GM19467 (cell line): ENCODE measurements at regions not wholly inside any gene's neighbourhood (a gene's known extent, or its start where the extent isn't known, plus 50 kb on each side); places are given as distances from the start of the nearest gene placed in this dataset.
"Not testable (repeated sequence)": the region's sequence is repeated elsewhere in the genome, so short reads cannot be mapped to it uniquely, and the experiment has no call there.

Experiments
- ATAC-seq: cut with Tn5 transposase; IDR thresholded peaks from one replicate; pipeline ENCODE4 v1.9.1; 2021; ENCODE audit warnings: mild to moderate bottlenecking, moderate library complexity; ENCODE audit not compliant: unreplicated experiment

DNA sequence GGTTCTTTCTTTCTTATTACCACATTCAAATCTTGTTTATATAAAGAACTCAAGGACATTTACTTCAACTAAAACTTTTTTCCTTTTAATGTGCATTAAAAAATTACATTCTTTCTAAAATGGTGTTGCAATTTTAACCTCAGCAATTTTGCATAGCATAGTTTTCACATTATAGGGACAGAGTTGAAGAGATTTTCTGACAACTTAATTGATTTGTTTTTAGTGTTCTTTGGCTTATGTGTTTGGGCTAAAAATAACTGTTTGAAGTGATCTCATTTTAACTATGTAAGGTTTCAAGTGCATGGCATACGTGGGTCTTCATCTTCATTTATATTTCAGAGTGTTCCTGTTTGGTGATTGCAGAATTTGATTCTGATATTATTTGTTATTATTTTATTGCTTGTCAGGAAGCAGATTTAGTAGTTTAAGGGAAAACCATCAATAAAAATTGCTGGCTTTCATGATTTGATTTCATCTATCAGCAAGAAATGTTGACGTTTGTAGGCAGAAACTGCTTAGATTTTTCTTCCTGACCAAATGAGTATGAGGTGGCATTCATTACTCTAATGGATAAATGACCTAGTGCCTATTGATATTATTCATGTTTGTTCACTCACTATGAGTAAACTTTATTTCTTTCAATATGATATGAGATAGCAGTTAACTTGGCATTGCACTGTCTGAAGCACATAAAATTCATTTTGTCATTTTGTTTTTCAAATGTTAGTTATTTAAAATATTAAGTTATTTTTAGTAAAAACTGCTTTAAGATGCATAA lies 398.4 kb downstream of the NUP35 start:
- no peak for ATAC-seq

DNA sequence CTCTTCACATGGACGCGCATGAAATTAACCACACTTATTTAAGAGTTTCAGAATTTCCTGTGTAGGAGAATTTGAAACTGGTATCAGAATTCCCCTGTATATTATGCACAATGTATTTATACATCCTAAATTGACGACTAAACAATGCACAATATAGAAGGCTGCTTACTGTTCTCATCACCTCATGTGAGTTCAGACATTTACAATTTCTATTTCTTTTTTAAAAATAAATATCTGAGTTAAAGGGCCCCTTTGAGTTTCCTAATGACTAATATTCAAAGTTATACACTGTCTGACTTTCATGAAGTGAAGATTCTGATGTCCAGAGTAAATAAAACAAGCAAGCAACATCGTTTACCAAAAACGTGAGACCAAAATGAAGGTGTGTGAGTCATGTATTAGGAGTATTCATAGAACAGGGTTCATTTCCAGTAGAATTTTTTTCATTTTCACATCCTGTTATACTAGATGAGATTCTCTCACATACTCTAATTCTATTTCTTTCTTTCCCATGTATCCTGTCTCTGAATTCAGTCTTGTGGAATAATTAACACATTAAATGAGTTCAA lies 406.2 kb downstream of the NUP35 start:
- ATAC-seq = peak; percentile 57

DNA sequence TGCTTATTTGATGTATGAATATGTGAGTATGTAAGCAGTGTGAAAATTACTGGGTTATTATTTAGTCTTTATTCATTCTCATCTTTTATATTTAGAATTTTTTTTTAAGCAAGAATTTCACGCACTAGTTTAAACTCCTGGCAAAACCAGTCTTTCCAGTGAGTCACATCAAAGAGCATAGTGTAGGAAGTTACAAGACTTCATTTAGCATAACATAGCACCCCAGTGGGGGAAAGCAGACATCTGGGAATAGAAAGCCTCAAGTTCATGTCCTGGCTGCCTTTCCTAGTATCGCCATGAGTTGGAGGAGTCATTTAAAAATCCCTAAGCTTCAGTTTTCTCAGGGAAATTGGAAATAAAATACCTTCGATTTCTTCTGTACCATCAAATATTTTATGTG lies 408.3 kb downstream of the NUP35 start:
- ATAC-seq = no peak

DNA sequence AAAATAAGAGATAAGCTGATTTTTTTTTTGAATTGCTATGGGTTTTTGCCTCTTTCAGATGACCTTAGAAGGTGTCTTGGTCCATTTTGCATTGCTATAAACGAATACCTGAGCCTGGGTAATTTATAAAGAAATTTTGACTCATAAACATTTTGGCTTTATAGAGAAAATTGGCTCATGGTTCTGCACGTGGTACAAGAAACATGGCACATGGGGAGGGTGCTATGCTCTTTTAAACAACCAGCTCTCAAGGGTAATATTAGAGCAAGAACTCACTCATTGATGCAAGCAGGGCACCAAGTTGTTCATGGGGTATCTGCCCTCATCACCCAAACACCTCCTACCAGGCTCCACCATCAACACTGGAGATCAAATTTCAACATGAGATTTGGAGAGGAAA lies 408.8 kb downstream of the NUP35 start:
- ATAC-seq = no peak

DNA sequence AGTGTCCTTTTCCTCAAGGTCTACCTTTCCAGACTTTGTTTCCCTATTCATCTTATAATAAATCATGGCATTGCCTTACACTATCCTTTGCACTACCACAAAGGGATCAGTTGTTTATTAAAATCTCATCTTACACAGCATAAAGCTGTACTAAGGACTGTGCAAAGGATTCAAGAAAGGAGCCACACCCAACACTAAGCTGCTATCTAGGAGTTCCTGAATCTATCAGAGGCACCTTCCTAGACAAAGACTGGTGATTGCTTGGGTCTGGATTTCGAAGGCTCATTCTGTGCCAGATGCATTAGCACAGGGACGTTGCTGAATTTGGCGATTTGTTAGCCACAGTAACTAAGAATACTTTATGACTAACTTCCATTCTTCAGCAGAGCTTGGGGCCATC lies 412.0 kb downstream of the NUP35 start:
- ATAC-seq = no peak

DNA sequence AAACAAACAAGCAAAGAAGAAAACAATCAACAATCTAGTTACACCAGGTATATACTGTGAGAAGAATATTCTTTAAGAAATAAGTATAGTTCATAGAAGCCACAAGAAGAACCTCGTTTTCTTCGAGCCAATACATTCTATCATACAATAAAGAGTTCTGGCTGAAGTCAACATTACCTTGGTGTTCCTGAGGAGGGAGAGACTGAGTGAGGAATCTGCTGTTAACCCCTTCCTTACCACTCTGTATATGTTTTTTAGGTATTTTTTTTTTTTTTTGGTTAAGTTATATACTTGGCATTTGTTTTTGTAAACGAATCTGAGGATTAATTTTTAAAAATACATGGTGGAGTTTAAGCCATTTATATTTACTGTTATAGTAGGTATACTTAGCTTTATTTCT lies 412.5 kb downstream of the NUP35 start:
- ATAC-seq = no peak

DNA sequence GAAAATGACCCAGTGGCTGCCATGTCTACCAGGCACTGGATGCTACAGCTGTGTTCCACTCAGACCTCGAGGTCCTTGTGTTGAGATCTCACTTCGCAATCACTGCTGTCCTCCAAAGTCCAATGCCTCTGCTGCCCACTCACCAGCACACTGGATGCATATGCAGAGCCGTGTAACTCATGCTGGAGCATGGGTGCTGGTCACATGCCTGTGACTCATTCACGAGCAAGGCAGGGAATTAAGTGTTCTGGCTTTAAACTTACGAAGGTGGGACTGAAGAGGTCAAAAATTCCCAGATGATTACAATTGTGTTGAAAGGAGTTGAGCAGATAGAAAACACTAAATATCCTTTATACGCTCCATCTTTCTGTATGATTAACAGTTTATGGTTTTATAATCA lies 417.5 kb downstream of the NUP35 start:
- no peak for ATAC-seq

DNA sequence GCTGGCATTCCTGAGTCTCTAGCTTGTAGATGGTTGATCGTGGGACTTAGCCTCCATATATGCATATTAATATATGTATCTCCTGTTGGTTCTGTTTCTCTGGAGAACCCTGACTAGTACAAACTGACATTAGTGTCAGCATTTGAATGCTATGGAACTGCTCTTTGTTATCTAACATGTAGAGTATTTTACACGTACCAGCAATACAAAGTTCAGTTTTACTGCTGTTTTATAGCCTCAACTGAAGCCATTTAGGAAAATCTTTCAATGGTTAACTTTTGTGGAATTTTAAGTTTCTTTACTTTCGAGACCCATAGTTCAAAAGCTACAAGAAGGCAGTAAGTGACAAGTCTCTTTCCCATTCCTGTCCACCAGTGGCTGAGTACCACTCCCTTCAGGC lies 418.4 kb downstream of the NUP35 start:
- no peak for ATAC-seq

DNA sequence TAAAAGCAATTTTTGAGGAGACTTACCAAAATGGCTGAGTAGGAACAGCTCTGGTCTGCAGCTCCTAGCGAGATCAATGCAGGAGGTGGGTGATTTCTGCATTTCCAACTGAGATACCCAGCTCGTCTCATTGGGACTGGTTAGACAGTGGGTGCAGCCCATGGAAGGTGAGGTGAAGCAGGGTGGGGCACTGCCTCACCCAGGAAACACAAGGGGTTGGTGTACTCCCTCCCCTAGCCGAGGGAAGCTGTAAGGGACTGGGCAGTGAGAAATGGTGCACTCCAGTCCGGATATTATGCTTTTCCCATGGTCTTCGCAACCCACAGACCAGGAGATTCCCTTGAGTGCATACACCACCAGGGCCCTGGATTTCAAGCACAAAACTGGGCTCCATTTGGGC lies 419.0 kb downstream of the NUP35 start:
- ATAC-seq = no peak

DNA sequence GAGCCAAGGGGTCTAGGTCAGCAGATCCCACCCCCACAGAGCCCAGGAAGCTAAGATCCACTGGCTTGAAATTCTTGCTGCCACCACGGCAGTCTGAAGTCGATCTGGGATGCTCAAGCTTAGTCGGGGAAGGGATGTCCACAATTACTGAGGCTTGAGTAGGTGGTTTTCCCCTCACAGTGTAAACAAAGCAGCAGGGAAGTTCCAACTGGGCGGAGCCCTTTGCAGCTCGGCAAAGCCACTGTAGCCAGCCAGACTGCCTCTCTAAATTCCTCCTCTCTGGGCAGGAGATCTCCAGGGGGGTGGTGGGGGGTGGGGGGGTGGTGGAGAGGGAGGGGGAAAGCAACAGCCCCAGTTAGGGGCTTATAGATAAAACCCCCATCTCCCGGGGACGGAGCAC lies 419.5 kb downstream of the NUP35 start:
- ATAC-seq = no peak

DNA sequence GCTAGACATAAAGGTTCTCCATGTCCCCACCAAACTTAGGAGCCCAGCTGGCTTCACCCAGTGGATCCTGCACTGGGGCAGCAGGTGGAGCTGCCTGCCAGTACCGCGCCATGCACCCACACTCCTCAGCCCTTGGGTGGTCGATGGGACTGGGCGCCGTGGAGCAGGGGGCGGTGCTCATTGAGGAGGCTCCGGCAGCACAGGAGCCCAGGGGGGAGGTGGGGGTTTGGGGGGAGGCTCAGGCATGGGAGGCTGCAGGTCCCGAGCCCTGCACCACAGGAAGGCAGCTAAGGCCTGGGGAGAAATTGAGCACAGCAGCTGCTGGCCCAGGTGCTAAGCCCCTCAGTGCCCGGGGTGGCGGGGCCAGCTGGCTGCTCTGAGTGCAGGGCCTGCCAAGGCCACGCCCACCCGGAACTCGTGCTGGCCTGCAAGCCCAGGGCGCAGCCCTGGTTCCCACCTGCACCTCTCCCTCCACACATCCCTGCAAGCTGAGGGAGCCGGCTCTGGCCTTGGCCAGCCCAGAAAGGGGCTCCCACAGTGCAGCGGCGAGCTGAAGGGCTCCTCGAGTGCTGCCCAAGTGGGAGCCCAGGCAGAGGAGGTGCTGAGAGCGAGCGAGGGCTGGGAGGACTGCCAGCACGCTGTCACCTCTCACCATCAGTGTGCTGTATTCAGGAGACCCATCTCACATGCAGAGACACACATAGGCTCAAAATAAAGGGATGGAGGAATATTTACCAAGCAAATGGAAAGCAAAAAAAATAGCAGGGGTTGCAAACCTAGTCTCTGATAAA lies 422.5 kb downstream of the NUP35 start:
- not testable (repeated sequence) for ATAC-seq

DNA sequence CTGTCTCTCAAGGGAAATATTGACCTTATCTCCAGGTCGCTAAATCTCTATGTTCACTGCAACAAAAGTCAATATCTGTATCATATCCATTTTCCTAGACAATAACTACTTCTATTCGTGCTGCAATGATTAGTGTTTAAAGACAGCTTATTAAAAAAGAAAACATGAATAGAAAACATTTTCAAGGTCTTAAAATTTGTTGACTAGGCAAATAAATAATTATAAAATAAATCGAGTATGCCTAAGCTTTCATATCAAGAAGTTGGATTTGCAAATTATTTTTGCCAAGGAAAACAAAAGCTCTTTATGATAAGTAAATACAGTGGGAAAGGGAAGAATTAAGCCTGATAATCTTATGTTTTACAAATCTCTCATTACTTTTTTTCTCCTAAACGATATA lies 428.5 kb downstream of the NUP35 start:
- ATAC-seq = no peak

DNA sequence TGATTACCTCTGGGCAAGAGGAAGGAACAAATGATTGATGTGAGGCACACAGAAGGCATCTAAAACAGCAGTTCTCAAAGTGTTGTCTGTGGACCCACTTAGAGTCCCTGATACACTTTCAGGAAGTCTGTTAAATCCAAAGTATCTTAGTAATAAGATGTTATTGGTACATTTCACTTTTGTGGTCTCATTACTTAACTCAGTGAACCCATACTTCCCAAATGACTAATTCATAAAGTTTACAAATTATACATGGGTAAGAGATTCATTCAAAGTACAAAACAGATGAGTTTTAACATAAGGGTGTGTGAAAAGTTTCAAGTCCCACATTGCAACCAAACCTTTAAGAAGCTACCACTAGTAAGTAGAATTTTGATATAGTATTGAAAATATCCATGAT lies 440.5 kb downstream of the NUP35 start:
- ATAC-seq = no peak

DNA sequence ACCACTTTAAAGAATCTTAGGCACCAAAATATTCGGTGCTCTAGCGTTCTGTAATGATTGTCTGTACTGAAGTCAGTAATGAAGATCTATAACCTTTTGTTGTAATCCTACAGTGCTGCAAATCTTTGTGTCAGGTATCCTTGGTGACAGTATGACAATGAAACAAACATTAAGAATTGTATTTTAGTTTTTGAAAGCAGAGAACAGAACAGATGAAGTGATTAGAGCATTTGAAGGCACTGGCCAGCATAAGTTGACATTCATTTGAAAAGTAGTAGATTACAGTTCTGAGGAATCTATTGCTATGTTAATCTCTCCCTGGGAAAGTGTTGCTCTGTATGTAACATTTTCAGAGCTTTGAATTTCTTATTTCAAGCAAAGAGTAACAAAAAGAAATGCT lies 451.2 kb downstream of the NUP35 start:
- no peak for ATAC-seq

DNA sequence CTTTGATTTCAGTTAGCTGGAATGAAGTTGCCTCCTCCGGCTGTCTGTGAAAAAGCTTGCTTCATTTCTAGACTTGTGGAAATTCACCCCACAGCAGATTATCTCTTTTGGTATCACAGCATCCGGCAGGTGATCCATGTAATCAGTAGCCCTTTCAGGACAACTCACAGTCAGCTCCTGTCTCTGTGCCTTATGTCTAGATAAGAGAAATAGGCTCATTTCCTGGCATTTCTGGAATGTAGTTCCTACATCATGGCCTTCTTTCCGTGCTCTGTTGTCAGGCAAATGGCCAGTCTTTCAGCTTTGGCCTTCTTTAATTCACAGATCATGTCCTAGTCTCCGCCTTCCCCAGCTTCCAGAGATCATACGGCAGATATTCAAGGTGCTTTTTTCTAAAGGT lies 455.4 kb downstream of the NUP35 start:
- no peak for ATAC-seq

DNA sequence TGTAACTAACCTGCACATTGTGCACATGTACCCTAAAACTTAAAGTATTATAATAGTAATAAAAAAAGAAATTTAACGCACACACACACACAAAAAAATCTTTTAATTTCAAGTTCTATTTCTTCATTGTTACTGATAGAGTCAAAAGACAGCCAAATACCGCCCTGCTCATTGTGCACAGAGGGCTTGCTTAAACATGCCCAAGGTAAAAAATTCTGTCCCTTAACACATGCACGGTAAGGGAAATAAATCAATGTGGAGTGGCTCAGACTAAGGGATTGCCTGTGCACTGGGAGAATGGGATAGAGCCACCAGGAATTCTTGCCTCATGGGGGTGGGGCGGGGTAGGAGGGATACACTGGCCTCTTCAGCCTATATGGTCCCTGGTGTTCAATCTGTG lies 468.0 kb downstream of the NUP35 start:
- ATAC-seq = no peak

DNA sequence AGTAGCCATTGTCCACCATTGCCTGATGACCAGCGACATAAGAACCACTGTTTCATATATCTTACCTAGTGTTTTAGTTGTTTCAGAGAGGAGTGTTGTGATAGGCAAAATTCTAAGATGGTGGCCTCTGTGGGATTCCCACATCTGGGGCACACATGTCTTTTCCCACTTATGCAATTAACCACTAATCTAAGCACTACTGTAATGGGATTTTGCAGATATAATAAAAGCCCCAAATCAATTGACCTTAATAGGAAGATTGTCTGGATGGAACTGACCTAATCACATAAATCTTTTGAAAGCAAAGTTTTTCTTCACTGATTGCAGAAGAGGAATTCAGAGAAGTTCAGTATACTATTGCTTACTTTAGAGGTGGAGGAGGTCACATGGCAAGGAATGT lies 469.9 kb downstream of the NUP35 start:
- ATAC-seq = no peak

DNA sequence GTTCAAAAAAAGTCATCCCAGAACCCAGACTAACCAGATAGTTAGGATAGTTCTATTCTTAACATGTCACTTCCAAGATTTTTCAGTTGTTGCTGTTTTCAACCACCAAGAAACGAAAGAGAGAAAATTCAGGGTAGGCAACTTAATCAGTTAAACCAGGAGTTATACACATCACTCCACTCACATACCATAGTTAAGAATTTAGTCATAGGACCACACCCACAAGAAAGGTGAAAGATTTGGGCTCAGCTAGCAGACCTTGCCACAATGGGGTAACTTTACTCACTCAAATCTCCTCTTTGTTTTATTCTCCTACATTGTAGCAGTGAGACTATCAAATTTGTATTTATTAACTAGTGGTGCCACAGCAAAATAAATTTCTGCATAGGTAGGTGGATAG lies 473.6 kb downstream of the NUP35 start:
- no peak for ATAC-seq

DNA sequence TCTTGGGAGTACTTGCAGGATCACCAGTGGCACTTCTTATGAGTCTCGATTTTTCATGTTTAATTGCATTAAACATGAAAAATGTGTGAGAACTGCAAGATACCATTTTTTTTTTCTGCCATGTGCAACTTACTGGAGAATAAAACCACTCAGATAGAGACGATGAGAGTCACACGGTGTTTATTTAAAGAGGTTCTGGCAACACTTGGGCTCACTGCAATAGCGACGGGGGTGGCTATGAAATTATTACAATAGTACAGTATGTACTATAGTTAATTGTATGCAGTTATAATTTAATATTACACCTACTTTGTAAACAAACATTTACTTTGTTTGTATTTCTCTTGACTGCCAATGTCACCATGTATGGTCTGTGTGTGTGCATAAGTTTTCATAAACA lies 479.8 kb downstream of the NUP35 start:
- ATAC-seq = no peak

DNA sequence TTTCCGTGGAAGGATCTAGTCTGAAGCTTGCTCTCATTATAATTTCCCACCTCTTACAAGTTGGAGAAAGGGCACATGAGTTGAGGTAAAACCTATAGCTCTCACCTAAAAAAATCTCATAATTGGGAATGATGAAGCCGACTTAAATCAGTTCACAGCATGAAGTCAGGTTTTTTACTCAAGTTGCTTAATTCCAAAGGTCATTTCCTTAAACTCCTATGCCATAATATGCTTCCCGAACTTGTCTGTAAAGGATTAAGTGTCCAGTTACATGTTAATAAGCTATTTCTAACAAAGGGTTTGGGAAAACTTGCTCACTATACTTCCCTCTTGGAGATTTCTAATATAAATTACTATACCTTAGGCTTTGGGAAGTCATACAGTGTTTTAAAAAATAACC lies 481.2 kb downstream of the NUP35 start:
- ATAC-seq = no peak

DNA sequence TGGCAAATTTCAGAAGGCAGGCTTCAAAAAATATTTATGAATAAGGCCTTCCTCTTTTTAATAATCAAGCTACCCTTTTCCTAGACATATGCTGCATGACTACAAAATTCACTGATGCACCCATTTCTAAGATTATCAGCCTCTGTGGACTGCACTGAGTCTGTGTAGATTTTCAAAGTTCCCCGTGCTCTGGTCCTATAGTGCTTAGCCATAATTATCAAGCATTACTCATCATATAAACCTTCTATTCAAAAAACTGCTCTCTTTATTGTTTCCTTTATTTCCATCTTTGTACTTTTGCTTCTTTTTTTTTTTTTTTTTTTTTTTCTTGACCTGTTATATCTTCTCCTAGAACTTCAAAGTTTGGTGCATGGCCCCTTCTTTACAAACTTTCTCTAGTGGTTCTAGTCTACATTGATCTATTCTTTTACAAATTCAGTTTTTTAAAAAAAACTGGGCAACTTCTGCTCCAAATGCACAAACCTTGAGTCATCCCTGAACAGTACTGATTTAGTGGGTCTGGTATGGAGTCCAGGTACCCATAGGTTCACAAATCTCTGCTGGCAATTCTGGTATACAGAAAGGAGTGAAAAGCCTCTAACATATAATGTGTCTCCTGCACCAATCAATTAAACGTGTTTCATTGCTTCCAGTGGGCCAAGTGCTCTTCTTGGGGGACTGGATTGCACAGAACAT lies 481.9 kb downstream of the NUP35 start:
- ATAC-seq = no peak

DNA sequence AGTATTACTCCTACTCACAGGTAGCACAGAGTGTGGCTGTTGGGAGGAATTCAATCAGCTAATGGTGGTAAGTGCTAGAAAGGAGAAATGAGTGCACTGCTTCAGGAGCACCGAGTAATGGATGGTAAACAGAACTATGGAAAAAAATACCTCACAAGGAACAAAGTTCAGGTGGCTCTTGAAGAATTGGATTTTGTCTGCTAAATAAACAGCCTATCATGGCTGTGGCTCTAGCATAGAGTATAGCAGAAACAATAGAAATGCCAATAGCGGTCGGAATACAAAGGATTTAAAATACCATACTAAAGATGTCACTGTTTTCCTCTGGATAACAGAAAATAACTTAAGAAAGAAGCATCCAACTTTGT lies 482.5 kb downstream of the NUP35 start:
- no peak for ATAC-seq
